ENCODE measurements at regions not wholly inside any gene's neighbourhood (a gene's known extent, or its start where the extent isn't known, plus 50 kb on each side); places are given as distances from the start of the nearest gene placed in this dataset.

DNA sequence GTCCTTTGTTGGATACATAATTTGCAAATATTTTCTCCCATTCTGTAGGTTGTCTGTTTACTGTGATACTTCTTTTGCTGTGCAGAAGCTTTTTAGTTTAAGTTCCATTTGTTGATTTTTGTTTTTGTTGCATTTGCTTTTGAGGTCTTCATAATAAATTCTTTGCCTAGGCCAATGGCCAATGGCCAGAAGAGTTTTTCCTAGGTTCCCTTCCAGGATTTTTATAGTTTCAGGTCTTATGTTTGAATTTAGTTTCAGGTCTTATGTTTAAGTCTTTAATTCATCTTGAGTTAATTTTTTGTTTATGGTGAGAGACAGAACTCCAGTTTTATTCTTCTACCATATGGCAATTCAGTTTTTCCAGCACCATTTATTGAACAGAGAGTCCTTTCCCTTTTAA, 90.1 kb upstream of the GOT2 start:
- H3K27me3 ChIP-seq (ENCODE audit: insufficient read depth, low read depth, low read length), result no peaks in the 10 kb centered on the region
- H2AFZ ChIP-seq (ENCODE audit: low read depth, low read length), result no peak overlapping the region
- no peak overlapping the region for H3K9ac ChIP-seq (ENCODE audit: low read length)
- no peak overlapping the region for H3K4me3 ChIP-seq (ENCODE audit: low read length)
- H3K27ac ChIP-seq (ENCODE audit: low read length), result no peak overlapping the region
- no peaks in the 10 kb centered on the region for H3K9me3 ChIP-seq (ENCODE audit: low read length)
- no peaks in the 10 kb centered on the region for H3K9me2 ChIP-seq (ENCODE audit: insufficient read depth, low read length)
- H3K4me2 ChIP-seq (ENCODE audit: low read length), result no peak overlapping the region
- TF ChIP-seq POLR2AphosphoS5 (IDR thresholded peaks at IDR 0.05), result no peak
- TF ChIP-seq TAF1 (IDR thresholded peaks at IDR 0.05; ENCODE audit: low read depth), result no peak
- no peak for TF ChIP-seq EZH2 (IDR thresholded peaks at IDR 0.05; ENCODE audit: borderline replicate concordance, insufficient read depth, low read length, poor library complexity, severe bottlenecking)
- TF ChIP-seq SMC3 (conservative IDR thresholded peaks at IDR 0.05; ENCODE audit: poor library complexity), result no peak
- TF ChIP-seq EP300 (conservative IDR thresholded peaks at IDR 0.05; ENCODE audit: poor library complexity, severe bottlenecking), result no peak
- no peak for TF ChIP-seq MXI1 (conservative IDR thresholded peaks at IDR 0.05; ENCODE audit: poor library complexity, severe bottlenecking)
- TF ChIP-seq, protein P1, sequence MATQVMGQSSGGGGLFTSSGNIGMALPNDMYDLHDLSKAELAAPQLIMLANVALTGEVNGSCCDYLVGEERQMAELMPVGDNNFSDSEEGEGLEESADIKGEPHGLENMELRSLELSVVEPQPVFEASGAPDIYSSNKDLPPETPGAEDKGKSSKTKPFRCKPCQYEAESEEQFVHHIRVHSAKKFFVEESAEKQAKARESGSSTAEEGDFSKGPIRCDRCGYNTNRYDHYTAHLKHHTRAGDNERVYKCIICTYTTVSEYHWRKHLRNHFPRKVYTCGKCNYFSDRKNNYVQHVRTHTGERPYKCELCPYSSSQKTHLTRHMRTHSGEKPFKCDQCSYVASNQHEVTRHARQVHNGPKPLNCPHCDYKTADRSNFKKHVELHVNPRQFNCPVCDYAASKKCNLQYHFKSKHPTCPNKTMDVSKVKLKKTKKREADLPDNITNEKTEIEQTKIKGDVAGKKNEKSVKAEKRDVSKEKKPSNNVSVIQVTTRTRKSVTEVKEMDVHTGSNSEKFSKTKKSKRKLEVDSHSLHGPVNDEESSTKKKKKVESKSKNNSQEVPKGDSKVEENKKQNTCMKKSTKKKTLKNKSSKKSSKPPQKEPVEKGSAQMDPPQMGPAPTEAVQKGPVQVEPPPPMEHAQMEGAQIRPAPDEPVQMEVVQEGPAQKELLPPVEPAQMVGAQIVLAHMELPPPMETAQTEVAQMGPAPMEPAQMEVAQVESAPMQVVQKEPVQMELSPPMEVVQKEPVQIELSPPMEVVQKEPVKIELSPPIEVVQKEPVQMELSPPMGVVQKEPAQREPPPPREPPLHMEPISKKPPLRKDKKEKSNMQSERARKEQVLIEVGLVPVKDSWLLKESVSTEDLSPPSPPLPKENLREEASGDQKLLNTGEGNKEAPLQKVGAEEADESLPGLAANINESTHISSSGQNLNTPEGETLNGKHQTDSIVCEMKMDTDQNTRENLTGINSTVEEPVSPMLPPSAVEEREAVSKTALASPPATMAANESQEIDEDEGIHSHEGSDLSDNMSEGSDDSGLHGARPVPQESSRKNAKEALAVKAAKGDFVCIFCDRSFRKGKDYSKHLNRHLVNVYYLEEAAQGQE (IDR thresholded peaks at IDR 0.05; ENCODE audit: borderline replicate concordance), result no peak
- no peak for TF ChIP-seq RAD21 (conservative IDR thresholded peaks at IDR 0.05)
- TF ChIP-seq CTCF (IDR thresholded peaks at IDR 0.05; ENCODE audit: poor library complexity, severe bottlenecking), result no peak
- no peaks in the 10 kb centered on the region for H4K20me1 ChIP-seq (ENCODE audit: insufficient read depth)
- no peaks in the 10 kb centered on the region for H3K36me3 ChIP-seq (ENCODE audit: insufficient read depth, low read length)
- no peaks in the 10 kb centered on the region for H3K79me2 ChIP-seq (replicated peaks; ENCODE audit: insufficient read depth, low read length)
- no peaks in the 10 kb centered on the region for H3F3A ChIP-seq (ENCODE audit: insufficient read depth, low read length, poor library complexity, severe bottlenecking)

DNA sequence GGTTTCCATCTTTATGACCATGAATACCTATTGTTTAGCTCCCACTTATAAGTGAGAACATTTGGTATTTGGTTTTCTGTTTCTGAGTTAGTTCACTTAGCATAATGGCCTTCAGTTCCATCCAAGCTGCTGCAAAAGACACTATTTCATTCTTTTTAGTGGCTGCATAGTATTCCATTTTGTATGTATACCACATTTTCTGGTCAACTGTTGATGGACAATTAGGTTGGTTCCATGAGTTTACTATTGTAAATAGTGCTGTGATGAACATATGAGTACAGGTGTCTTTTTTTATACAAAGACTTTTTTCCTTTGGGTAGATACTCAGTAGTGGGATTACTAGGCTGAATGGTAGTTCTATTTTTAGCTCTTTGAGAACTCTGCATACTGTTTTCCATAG, 87.8 kb upstream of the GOT2 start:
- Histone ChIP-seq H3K9me2 (ENCODE audit: insufficient read depth, low read length) (no peaks in the 10 kb centered on the region), H3K9me3 (ENCODE audit: low read length) (no peaks in the 10 kb centered on the region), H3K9ac (ENCODE audit: low read length) (no peak overlapping the region), H3K27me3 (ENCODE audit: insufficient read depth, low read depth, low read length) (no peaks in the 10 kb centered on the region), H3K4me2 (ENCODE audit: low read length) (no peak overlapping the region), H3K27ac (ENCODE audit: low read length) (no peak overlapping the region), H4K20me1 (ENCODE audit: insufficient read depth) (no peaks in the 10 kb centered on the region), H2AFZ (ENCODE audit: low read depth, low read length) (no peak overlapping the region), H3K4me3 (ENCODE audit: low read length) (no peak overlapping the region), H3F3A (ENCODE audit: insufficient read depth, low read length, poor library complexity, severe bottlenecking) (no peaks in the 10 kb centered on the region), H3K79me2 (replicated peaks; ENCODE audit: insufficient read depth, low read length) (no peaks in the 10 kb centered on the region), H3K36me3 (ENCODE audit: insufficient read depth, low read length) (no peaks in the 10 kb centered on the region)
- TF ChIP-seq EZH2 (IDR thresholded peaks at IDR 0.05; ENCODE audit: borderline replicate concordance, insufficient read depth, low read length, poor library complexity, severe bottlenecking), result no peak
- TF ChIP-seq, protein P1 (IDR thresholded peaks at IDR 0.05; ENCODE audit: borderline replicate concordance), result no peak
- no peak for TF ChIP-seq EP300 (conservative IDR thresholded peaks at IDR 0.05; ENCODE audit: poor library complexity, severe bottlenecking)
- no peak for TF ChIP-seq CTCF (IDR thresholded peaks at IDR 0.05; ENCODE audit: poor library complexity, severe bottlenecking)
- no peak for TF ChIP-seq RAD21 (conservative IDR thresholded peaks at IDR 0.05)
- TF ChIP-seq SMC3 (conservative IDR thresholded peaks at IDR 0.05; ENCODE audit: poor library complexity), result no peak
- no peak for TF ChIP-seq MXI1 (conservative IDR thresholded peaks at IDR 0.05; ENCODE audit: poor library complexity, severe bottlenecking)
- TF ChIP-seq POLR2AphosphoS5 (IDR thresholded peaks at IDR 0.05), result no peak

Data from neural cell (in vitro differentiated cells).